ENCODE measurements at regions not wholly inside any gene's neighbourhood (a gene's known extent, or its start where the extent isn't known, plus 50 kb on each side); places are given as distances from the start of the nearest gene placed in this dataset.

GRCh38 chr4:31660916-31661315, 940.7 kb downstream of the PCDH7 start:
- no peak overlapping the region for H3K4me3 ChIP-seq (ENCODE audit: low read depth, low read length)
- no peak for TF ChIP-seq CTCF (IDR thresholded peaks at IDR 0.05; ENCODE audit: control insufficient read depth, extremely low read depth, insufficient read depth)
- no peak for DNase-seq (ENCODE audit: low read depth)

GRCh38 chr4:31662951-31663350, 942.8 kb downstream of the PCDH7 start:
- no peak overlapping the region for H3K4me3 ChIP-seq (ENCODE audit: low read depth, low read length)
- no peak for TF ChIP-seq CTCF (IDR thresholded peaks at IDR 0.05; ENCODE audit: control insufficient read depth, extremely low read depth, insufficient read depth)
- no peak for DNase-seq (ENCODE audit: low read depth)

GRCh38 chr4:31667686-31668085, 947.5 kb downstream of the PCDH7 start:
- no peak overlapping the region for H3K4me3 ChIP-seq (ENCODE audit: low read depth, low read length)
- TF ChIP-seq CTCF (IDR thresholded peaks at IDR 0.05; ENCODE audit: control insufficient read depth, extremely low read depth, insufficient read depth), result no peak
- no peak for DNase-seq (ENCODE audit: low read depth)

- TF ChIP-seq CTCF (IDR thresholded peaks at IDR 0.05; ENCODE audit: control insufficient read depth, extremely low read depth, insufficient read depth), result peak; percentile 61
- no peak for DNase-seq (ENCODE audit: low read depth)
- no peak overlapping the region for H3K4me3 ChIP-seq (ENCODE audit: low read depth, low read length)
Measured at GRCh38 chr4:31674313-31674947, 954.3 kb downstream of the PCDH7 start.

- TF ChIP-seq CTCF (IDR thresholded peaks at IDR 0.05; ENCODE audit: control insufficient read depth, extremely low read depth, insufficient read depth), result no peak
- no peak overlapping the region for H3K4me3 ChIP-seq (ENCODE audit: low read depth, low read length)
- no peak for DNase-seq (ENCODE audit: low read depth)
Measured at GRCh38 chr4:31678356-31678755, 958.2 kb downstream of the PCDH7 start.

GRCh38 chr4:31682796-31683195, 962.6 kb downstream of the PCDH7 start:
- no peak for DNase-seq (ENCODE audit: low read depth)
- no peak for TF ChIP-seq CTCF (IDR thresholded peaks at IDR 0.05; ENCODE audit: control insufficient read depth, extremely low read depth, insufficient read depth)
- no peak overlapping the region for H3K4me3 ChIP-seq (ENCODE audit: low read depth, low read length)

GRCh38 chr4:31687717-31688342, 967.7 kb downstream of the PCDH7 start:
- DNase-seq (ENCODE audit: low read depth), result no peak
- H3K4me3 ChIP-seq (ENCODE audit: low read depth, low read length), result no peak overlapping the region
- no peak for TF ChIP-seq CTCF (IDR thresholded peaks at IDR 0.05; ENCODE audit: control insufficient read depth, extremely low read depth, insufficient read depth)

All from LNCaP clone FGC (cell line).